KMS-11 (cell line): ENCODE measurements at regions not wholly inside any gene's neighbourhood (a gene's known extent, or its start where the extent isn't known, plus 50 kb on each side); places are given as distances from the start of the nearest gene placed in this dataset.

Source experiments
- H2AFZ ChIP-seq: fragments of 200-600 bp; sonication (generic); 2 replicates; pipeline ENCODE4 v1.6.1; 2016; ENCODE audit warnings: antibody characterized with exemption, mixed run types, low read depth
- H3K27ac ChIP-seq: fragments of 200-600 bp; sonication (generic); 2 replicates; pipeline ENCODE4 v1.6.1; 2016; ENCODE audit warnings: mild to moderate bottlenecking, mixed run types
- H3K27me3 ChIP-seq: fragments of 200-600 bp; sonication (generic); 2 replicates; pipeline ENCODE4 v1.6.1; 2017; ENCODE audit warnings: mild to moderate bottlenecking, low read depth, mixed run types, moderate library complexity; ENCODE audit not compliant: insufficient read depth
- H3K36me3 ChIP-seq: fragments of 200-600 bp; sonication (generic); 2 replicates; pipeline ENCODE4 v1.6.1; 2017; ENCODE audit warnings: mild to moderate bottlenecking, mixed run types; ENCODE audit not compliant: insufficient read depth
- H3K4me1 ChIP-seq: fragments of 200-600 bp; sonication (generic); 2 replicates; pipeline ENCODE4 v1.6.1; 2016; ENCODE audit warnings: mild to moderate bottlenecking, low read depth, mixed run types; ENCODE audit not compliant: poor library complexity, severe bottlenecking
- H3K4me2 ChIP-seq: fragments of 200-600 bp; sonication (generic); 2 replicates; pipeline ENCODE4 v1.7.0; 2016; ENCODE audit warnings: mild to moderate bottlenecking, mixed run types
- H3K4me3 ChIP-seq: fragments of 200-600 bp; sonication (generic); IDR thresholded peaks from 2 replicates; pipeline ENCODE4 v1.6.1; 2017; ENCODE audit warnings: low read depth, low read length, mixed read lengths; ENCODE audit not compliant: insufficient read depth
- H3K79me2 ChIP-seq: fragments of 200-600 bp; sonication (generic); 2 replicates; pipeline ENCODE4 v1.6.1; 2016; ENCODE audit warnings: low read depth, mixed run types; ENCODE audit not compliant: insufficient read depth
- H3K9ac ChIP-seq: fragments of 200-600 bp; sonication (generic); 2 replicates; pipeline ENCODE4 v1.6.1; 2016; ENCODE audit warnings: mild to moderate bottlenecking, mixed run types
- H4K20me1 ChIP-seq: fragments of 200-600 bp; sonication (generic); 2 replicates; pipeline ENCODE4 v1.6.1; 2016; ENCODE audit warnings: mild to moderate bottlenecking, mixed run types; ENCODE audit not compliant: insufficient read depth
- CTCF ChIP-seq: fragments of 200-600 bp; sonication (generic); conservative IDR thresholded peaks from 2 replicates; pipeline ENCODE4 v1.6.1; 2017; ENCODE audit warnings: low read depth, mild to moderate bottlenecking, antibody characterized with exemption, low read length, moderate library complexity, mixed read lengths

GRCh38 chr11:128226106-128226716 is 361.1 kb downstream of the ETS1 start:
- Histone ChIP-seq H3K9ac (no peak overlapping the region), H4K20me1 (no peaks in the 10 kb centered on the region), H3K4me3 (no peak overlapping the region), H3K4me1 (no peaks in the 10 kb centered on the region), H3K36me3 (no peaks in the 10 kb centered on the region), H3K27ac (no peak overlapping the region), H3K79me2 (no peaks in the 10 kb centered on the region), H3K27me3 (no peaks in the 10 kb centered on the region), H2AFZ (no peak overlapping the region), H3K4me2 (no peak overlapping the region)
- TF ChIP-seq CTCF = no peak

GRCh38 chr11:128222245-128222884 is 365.0 kb downstream of the ETS1 start:
- Histone ChIP-seq H3K4me3 (no peak overlapping the region), H3K4me1 (no peaks in the 10 kb centered on the region), H3K4me2 (no peak overlapping the region), H3K79me2 (no peaks in the 10 kb centered on the region), H3K36me3 (no peaks in the 10 kb centered on the region), H3K9ac (no peak overlapping the region), H2AFZ (no peak overlapping the region), H3K27ac (no peak overlapping the region), H3K27me3 (no peaks in the 10 kb centered on the region), H4K20me1 (no peaks in the 10 kb centered on the region)
- no peak for TF ChIP-seq CTCF

- H3K9ac ChIP-seq = no peak overlapping the region
- no peak overlapping the region for H3K27ac ChIP-seq
- H2AFZ ChIP-seq = no peak overlapping the region
- H3K4me3 ChIP-seq = no peak overlapping the region
- no peak overlapping the region for H3K4me2 ChIP-seq
- no peak for TF ChIP-seq CTCF
- H3K4me1 ChIP-seq = no peaks in the 10 kb centered on the region
- H4K20me1 ChIP-seq = no peaks in the 10 kb centered on the region
- H3K36me3 ChIP-seq = no peaks in the 10 kb centered on the region
- H3K79me2 ChIP-seq = no peaks in the 10 kb centered on the region
- no peaks in the 10 kb centered on the region for H3K27me3 ChIP-seq
Observed at GRCh38 chr11:128219731-128220120, 367.6 kb downstream of the ETS1 start.

- H3K27me3 ChIP-seq = no peaks in the 10 kb centered on the region
- H3K79me2 ChIP-seq = no peaks in the 10 kb centered on the region
- TF ChIP-seq CTCF = no peak
- no peaks in the 10 kb centered on the region for H3K36me3 ChIP-seq
- H3K9ac ChIP-seq = no peak overlapping the region
- no peak overlapping the region for H2AFZ ChIP-seq
- no peak overlapping the region for H3K4me2 ChIP-seq
- H3K4me3 ChIP-seq = no peak overlapping the region
- no peaks in the 10 kb centered on the region for H4K20me1 ChIP-seq
- no peaks in the 10 kb centered on the region for H3K4me1 ChIP-seq
- no peak overlapping the region for H3K27ac ChIP-seq
Observed at GRCh38 chr11:128216198-128216597, 371.2 kb downstream of the ETS1 start.
